GM21390 (cell line): ENCODE measurements at regions not wholly inside any gene's neighbourhood (a gene's known extent, or its start where the extent isn't known, plus 50 kb on each side); places are given as distances from the start of the nearest gene placed in this dataset.
"Not testable (repeated sequence)": the region's sequence is repeated elsewhere in the genome, so short reads cannot be mapped to it uniquely, and the experiment has no call there.

ENCODE experiments used
- ATAC-seq: cut with Tn5 transposase; IDR thresholded peaks from one replicate; pipeline ENCODE4 v1.9.1; 2021; ENCODE audit not compliant: unreplicated experiment

GRCh38 chr14:55766071-55766470, 186.1 kb downstream of the KTN1 start:
- no peak for ATAC-seq

- ATAC-seq = no peak
Measured at GRCh38 chr14:55767286-55767685, 187.3 kb downstream of the KTN1 start.

- ATAC-seq = no peak
Measured at GRCh38 chr14:55769877-55770276, 189.9 kb downstream of the KTN1 start.

- no peak for ATAC-seq
Measured at GRCh38 chr14:55771242-55771981, 191.4 kb downstream of the KTN1 start.

GRCh38 chr14:55772486-55772885, 192.5 kb downstream of the KTN1 start:
- no peak for ATAC-seq

GRCh38 chr14:55773312-55773711, 193.3 kb downstream of the KTN1 start:
- ATAC-seq = no peak

GRCh38 chr14:55773984-55774545, 194.1 kb downstream of the KTN1 start:
- no peak for ATAC-seq

- no peak for ATAC-seq
Measured at GRCh38 chr14:55777877-55778276, 197.9 kb downstream of the KTN1 start.

- ATAC-seq = no peak
Measured at GRCh38 chr14:55780156-55780946, 200.3 kb downstream of the KTN1 start.

- ATAC-seq = no peak
Measured at GRCh38 chr14:55781046-55781445, 201.0 kb downstream of the KTN1 start.

- no peak for ATAC-seq
Measured at GRCh38 chr14:55782166-55782565, 202.2 kb downstream of the KTN1 start.

- ATAC-seq = no peak
Measured at GRCh38 chr14:55789406-55789805, 209.4 kb downstream of the KTN1 start.

GRCh38 chr14:55794655-55795595, 214.9 kb downstream of the KTN1 start:
- no peak for ATAC-seq

- ATAC-seq = not testable (repeated sequence)
Measured at GRCh38 chr14:55796513-55796912, 216.5 kb downstream of the KTN1 start.

GRCh38 chr14:55798406-55798805, 218.4 kb downstream of the KTN1 start:
- no peak for ATAC-seq

GRCh38 chr14:55799508-55800095, 219.6 kb downstream of the KTN1 start:
- no peak for ATAC-seq

- no peak for ATAC-seq
Measured at GRCh38 chr14:55800156-55800785, 220.3 kb downstream of the KTN1 start.

GRCh38 chr14:55801121-55801520, 221.1 kb downstream of the KTN1 start:
- ATAC-seq = no peak

- no peak for ATAC-seq
Measured at GRCh38 chr14:55802986-55803872, 223.2 kb downstream of the KTN1 start.
